ENCODE measurements at regions not wholly inside any gene's neighbourhood (a gene's known extent, or its start where the extent isn't known, plus 50 kb on each side); places are given as distances from the start of the nearest gene placed in this dataset.
A peak's percentile ranks its signal among the peaks of the same experiment; 100 is the strongest.

DNA sequence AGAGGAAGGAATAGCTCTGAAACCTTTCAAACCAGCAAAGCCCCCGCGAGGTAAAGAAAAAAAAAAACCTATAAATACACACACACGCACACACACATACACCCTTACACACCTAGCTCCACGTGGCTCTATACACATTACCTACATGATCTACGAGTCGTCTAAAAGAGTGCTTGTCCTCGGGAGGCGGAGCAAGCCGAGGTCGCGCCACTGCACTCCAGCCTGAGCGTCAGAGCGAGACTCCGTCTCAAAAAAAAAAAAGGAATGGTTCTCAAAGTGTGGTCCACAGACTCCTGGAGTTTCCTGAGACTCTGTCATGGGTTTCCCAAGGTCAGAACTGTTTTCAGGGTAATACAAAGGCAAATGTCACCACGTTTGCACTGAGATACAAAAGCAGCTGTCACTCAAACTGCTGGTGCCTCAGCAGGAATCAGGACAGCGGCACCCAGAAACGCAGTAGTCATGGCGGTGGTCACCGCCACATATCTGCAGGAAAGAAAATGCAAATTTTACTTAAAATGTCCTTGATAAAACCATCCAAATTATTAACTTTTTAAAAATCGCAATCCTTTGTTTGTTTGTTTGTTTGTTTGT is 130.0 kb upstream of the GPC1 start:
- Histone ChIP-seq H3K4me3 (no peak overlapping the region), H3K36me3 (no peaks in the 10 kb centered on the region), H3K27me3 (peaks cover 0 to 3% (median 0%) of the 10 kb centered on the region in 9 donors), H3K9me3 (no peaks in the 10 kb centered on the region), H3K4me1 (no peaks in the 10 kb centered on the region), H3K27ac (no peak overlapping the region)
- no peak for DNase-seq
- 78 to 84% (median 80%) methylated on average over 20 of the region's 20 CpGs for WGBS, 4 donors
- no peak for TF ChIP-seq POLR2A (IDR thresholded peaks at IDR 0.05)
- intact Hi-C loops (cut with DNase I) = no loop called here
- ATAC-seq = no peak

- Histone ChIP-seq H3K27me3 (no peaks in the 10 kb centered on the region), H3K9me3 (no peaks in the 10 kb centered on the region), H3K4me1 (no peaks in the 10 kb centered on the region), H3K36me3 (no peaks in the 10 kb centered on the region), H3K4me3 (no peak overlapping the region), H3K27ac (no peak overlapping the region)
- TF ChIP-seq, protein P1, sequence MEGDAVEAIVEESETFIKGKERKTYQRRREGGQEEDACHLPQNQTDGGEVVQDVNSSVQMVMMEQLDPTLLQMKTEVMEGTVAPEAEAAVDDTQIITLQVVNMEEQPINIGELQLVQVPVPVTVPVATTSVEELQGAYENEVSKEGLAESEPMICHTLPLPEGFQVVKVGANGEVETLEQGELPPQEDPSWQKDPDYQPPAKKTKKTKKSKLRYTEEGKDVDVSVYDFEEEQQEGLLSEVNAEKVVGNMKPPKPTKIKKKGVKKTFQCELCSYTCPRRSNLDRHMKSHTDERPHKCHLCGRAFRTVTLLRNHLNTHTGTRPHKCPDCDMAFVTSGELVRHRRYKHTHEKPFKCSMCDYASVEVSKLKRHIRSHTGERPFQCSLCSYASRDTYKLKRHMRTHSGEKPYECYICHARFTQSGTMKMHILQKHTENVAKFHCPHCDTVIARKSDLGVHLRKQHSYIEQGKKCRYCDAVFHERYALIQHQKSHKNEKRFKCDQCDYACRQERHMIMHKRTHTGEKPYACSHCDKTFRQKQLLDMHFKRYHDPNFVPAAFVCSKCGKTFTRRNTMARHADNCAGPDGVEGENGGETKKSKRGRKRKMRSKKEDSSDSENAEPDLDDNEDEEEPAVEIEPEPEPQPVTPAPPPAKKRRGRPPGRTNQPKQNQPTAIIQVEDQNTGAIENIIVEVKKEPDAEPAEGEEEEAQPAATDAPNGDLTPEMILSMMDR (IDR thresholded peaks at IDR 0.05) = no peak
- no peak for TF ChIP-seq POLR2A (IDR thresholded peaks at IDR 0.05)
- DNase-seq (no peak), ATAC-seq (no peak)
- 95 to 96% (median 96%) methylated on average over 9 of the region's 9 CpGs for WGBS, 4 donors
- intact Hi-C loops (cut with DNase I) = no loop called here
Observed at GRCh38 chr2:240306185-240306584, 129.3 kb upstream of the GPC1 start.

DNA sequence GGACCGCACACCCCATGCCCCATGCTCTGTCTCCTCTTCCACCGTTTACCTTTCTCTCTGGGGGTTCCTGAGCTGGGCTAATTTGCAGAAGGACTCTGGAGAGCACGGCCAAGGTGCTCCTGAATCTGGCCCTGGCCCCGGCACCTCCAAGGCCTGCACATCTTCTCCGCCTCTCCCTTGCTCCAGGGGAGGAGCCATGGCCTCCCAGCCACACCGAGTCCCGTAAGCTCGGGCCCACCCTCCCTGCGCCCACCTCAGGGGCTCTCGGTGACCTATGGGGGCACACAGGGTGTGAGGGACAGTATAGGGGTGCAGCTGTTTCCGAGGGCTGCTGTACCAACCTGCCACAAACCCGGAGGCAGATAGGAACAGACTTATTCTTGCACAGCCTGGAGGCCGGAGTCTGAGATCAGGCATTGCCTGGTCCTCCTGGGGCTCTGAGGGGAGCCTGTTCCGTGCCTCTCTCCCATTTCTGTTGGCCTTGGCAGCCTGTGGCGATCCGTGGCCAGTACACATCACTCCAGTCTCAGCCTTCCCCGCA is 127.3 kb upstream of the GPC1 start:
- WGBS, 4 donors = 73 to 90% (median 87%) methylated on average over 8 to 17 of the region's 17 CpGs
- intact Hi-C loops (cut with DNase I) = no loop called here
- ATAC-seq = peak in 1 of 4 donors; percentile 13

DNA sequence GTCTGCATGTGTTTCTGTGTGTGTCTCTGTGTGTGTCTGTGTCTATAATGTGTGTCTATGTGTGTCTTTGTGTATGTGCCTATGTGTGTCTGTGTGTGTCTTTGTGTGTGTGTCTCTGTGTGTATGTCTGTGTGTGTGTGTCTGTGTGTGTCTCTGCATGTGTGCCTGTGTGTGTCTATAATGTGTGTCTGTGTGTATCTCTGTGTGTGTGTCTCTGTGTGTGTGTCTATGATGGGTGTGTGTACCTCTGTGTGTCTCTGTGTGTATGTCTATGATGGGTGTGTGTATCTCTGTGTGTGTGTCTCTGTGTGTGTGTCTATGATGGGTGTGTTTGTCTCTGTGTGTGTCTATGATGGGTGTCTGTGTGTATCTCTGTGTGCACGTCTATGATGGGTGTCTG is 126.2 kb upstream of the GPC1 start:
- Histone ChIP-seq H3K9me3 (no peaks in the 10 kb centered on the region), H3K36me3 (no peaks in the 10 kb centered on the region), H3K27me3 (no peaks in the 10 kb centered on the region), H3K4me3 (no peak overlapping the region), H3K4me1 (no peaks in the 10 kb centered on the region), H3K27ac (no peak overlapping the region)
- ATAC-seq (no peak), DNase-seq (no peak)
- 83 to 93% (median 84%) methylated on average over 1 of the region's 1 CpG for WGBS, 4 donors
- intact Hi-C loops (cut with DNase I) = no loop called here
- TF ChIP-seq, protein P1 (IDR thresholded peaks at IDR 0.05) = no peak
- no peak for TF ChIP-seq POLR2A (IDR thresholded peaks at IDR 0.05)

More for the DNA sequence above, 127.3 kb upstream of the GPC1 start:
- DNase-seq = peak in 1 of 5 donors; percentile 52
- Histone ChIP-seq H3K27ac (no peak overlapping the region), H3K4me1 (no peaks in the 10 kb centered on the region), H3K9me3 (no peaks in the 10 kb centered on the region), H3K36me3 (no peaks in the 10 kb centered on the region), H3K4me3 (no peak overlapping the region), H3K27me3 (no peaks in the 10 kb centered on the region)
- TF ChIP-seq, protein P1 (IDR thresholded peaks at IDR 0.05) = no peak
- no peak for TF ChIP-seq POLR2A (IDR thresholded peaks at IDR 0.05)

- H3K27me3 ChIP-seq = no peaks in the 10 kb centered on the region
- no peaks in the 10 kb centered on the region for H3K36me3 ChIP-seq
- no peak for DNase-seq
- TF ChIP-seq POLR2A (IDR thresholded peaks at IDR 0.05) = no peak
- TF ChIP-seq, protein P1 (IDR thresholded peaks at IDR 0.05) = no peak
- H3K27ac ChIP-seq = no peak overlapping the region
- no peak for ATAC-seq
- no peak overlapping the region for H3K4me3 ChIP-seq
- no peaks in the 10 kb centered on the region for H3K9me3 ChIP-seq
- 83 to 94% (median 90%) methylated on average over 5 to 10 of the region's 10 CpGs for WGBS, 4 donors
- H3K4me1 ChIP-seq = no peaks in the 10 kb centered on the region
- intact Hi-C loops (cut with DNase I) = no loop called here
Observed at GRCh38 chr2:240310201-240310600, 125.3 kb upstream of the GPC1 start.

Measured in heart left ventricle (tissue), 16 donors.